RWPE2 (cell line): ENCODE measurements at regions not wholly inside any gene's neighbourhood (a gene's known extent, or its start where the extent isn't known, plus 50 kb on each side); places are given as distances from the start of the nearest gene placed in this dataset.

Experiments used
- ATAC-seq: fragments of 200-7000 bp; cut with Tn5 transposase; 3 replicates; pipeline ENCODE4 v1.9.1; 2021; ENCODE audit warnings: low read depth
- DNase-seq: peaks from one replicate; pipeline ENCODE4 v3.0.0-alpha.2; 2020; ENCODE audit warnings: low spot score
- H3K27ac ChIP-seq: fragments of 450-650 bp; 2 replicates; pipeline ENCODE4 v1.5.1; 2017; ENCODE audit warnings: mild to moderate bottlenecking; ENCODE audit not compliant: poor library complexity, severe bottlenecking
- H3K27me3 ChIP-seq: fragments of 250-450 bp; sonication (Bioruptor Pico); 2 replicates; pipeline ENCODE4 v1.5.1; 2021; ENCODE audit warnings: mild to moderate bottlenecking, moderate library complexity; ENCODE audit not compliant: insufficient read depth, poor library complexity, severe bottlenecking
- H3K36me3 ChIP-seq: fragments of 250-450 bp; sonication (Bioruptor Pico); 2 replicates; pipeline ENCODE4 v1.5.1; 2020; ENCODE audit warnings: low read depth, mild to moderate bottlenecking, moderate library complexity
- H3K4me1 ChIP-seq: fragments of 250-450 bp; sonication (Bioruptor Pico); 2 replicates; pipeline ENCODE4 v1.5.1; 2021; ENCODE audit warnings: mild to moderate bottlenecking, moderate library complexity; ENCODE audit not compliant: insufficient read depth, poor library complexity, severe bottlenecking
- H3K4me3 ChIP-seq: fragments of 250-450 bp; sonication (Bioruptor Pico); 2 replicates; pipeline ENCODE4 v1.5.1; 2021; ENCODE audit warnings: mild to moderate bottlenecking, moderate library complexity; ENCODE audit not compliant: severe bottlenecking
- H3K9me3 ChIP-seq: fragments of 250-450 bp; sonication (Bioruptor Pico); 2 replicates; pipeline ENCODE4 v1.5.1; 2021; ENCODE audit warnings: mild to moderate bottlenecking, moderate library complexity; ENCODE audit not compliant: severe bottlenecking
- TF ChIP-seq, protein P1 (sequence below): fragments of 450-650 bp; IDR thresholded peaks from one replicate; pipeline ENCODE4 v1.5.1; 2017; ENCODE audit warnings: mild to moderate bottlenecking, moderate library complexity; ENCODE audit not compliant: poor library complexity, severe bottlenecking

DNA sequence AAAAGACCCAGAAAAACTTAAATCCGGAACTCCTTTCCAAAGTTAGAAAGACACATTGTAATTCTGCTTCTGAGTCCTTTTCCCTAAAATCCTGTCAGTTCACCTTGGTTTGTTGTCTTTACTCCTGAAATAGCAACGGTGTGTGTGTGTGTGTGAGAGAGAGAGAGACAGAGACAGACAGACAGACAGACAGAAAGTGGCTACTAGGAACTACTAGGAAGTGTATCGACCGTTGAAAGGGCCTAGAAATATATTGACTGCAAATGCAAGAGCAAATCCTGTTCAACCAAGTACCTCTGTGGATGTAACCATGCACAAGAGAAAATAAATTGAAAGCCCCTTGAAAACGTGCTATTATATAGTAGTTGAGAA is 100.0 kb upstream of the MLIP start:
- H3K27ac ChIP-seq = no peak overlapping the region
- H3K27me3 ChIP-seq = no peaks in the 10 kb centered on the region
- no peaks in the 10 kb centered on the region for H3K9me3 ChIP-seq
- H3K4me3 ChIP-seq = no peak overlapping the region
- ATAC-seq = no peak
- no peaks in the 10 kb centered on the region for H3K36me3 ChIP-seq
- H3K4me1 ChIP-seq = no peaks in the 10 kb centered on the region
- TF ChIP-seq, protein P1, sequence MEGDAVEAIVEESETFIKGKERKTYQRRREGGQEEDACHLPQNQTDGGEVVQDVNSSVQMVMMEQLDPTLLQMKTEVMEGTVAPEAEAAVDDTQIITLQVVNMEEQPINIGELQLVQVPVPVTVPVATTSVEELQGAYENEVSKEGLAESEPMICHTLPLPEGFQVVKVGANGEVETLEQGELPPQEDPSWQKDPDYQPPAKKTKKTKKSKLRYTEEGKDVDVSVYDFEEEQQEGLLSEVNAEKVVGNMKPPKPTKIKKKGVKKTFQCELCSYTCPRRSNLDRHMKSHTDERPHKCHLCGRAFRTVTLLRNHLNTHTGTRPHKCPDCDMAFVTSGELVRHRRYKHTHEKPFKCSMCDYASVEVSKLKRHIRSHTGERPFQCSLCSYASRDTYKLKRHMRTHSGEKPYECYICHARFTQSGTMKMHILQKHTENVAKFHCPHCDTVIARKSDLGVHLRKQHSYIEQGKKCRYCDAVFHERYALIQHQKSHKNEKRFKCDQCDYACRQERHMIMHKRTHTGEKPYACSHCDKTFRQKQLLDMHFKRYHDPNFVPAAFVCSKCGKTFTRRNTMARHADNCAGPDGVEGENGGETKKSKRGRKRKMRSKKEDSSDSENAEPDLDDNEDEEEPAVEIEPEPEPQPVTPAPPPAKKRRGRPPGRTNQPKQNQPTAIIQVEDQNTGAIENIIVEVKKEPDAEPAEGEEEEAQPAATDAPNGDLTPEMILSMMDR = no peak
- no peak for DNase-seq

DNA sequence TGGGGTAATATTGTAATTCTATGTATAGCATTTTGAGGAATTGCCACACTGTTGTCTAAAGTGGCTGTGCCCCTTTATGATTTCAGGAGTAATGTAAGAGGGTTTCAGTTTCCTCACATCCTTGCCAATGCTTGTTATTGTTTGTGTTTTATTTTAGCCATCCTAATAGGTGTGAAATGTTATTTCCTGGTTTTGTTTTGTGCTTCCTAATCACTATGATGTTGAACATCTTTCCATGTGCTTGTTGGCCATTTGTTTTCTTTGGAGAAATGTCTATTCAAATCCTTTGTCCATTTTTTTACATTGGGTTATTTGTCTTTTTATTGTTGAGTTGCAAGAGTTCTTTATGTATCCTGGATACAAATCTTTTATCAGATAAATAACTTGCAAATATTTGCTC is 97.3 kb upstream of the MLIP start:
- H3K36me3 ChIP-seq = no peaks in the 10 kb centered on the region
- ATAC-seq (no peak), DNase-seq (no peak)
- no peaks in the 10 kb centered on the region for H3K27me3 ChIP-seq
- H3K4me3 ChIP-seq = no peak overlapping the region
- no peaks in the 10 kb centered on the region for H3K4me1 ChIP-seq
- TF ChIP-seq, protein P1 = no peak
- no peaks in the 10 kb centered on the region for H3K9me3 ChIP-seq
- H3K27ac ChIP-seq = no peak overlapping the region

DNA sequence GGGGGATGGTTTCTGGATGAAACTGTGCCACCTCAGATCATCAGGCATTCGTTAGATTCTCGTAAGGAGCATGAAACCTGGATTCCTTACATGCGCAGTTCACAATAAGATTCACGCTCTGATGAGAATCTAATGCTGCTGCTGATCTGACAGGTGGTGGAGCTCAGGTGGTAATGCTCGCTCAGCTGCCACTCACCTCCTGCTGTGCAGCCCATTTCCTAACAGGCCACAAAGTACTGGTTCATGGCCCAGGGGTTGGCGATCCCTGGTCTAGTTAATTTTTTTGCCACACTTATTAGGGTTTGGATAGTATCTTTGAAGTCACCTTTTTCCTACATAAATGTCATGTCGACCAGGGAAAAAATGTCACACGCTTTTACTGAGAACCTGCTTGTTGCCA is 96.8 kb upstream of the MLIP start:
- no peak overlapping the region for H3K4me3 ChIP-seq
- no peak overlapping the region for H3K27ac ChIP-seq
- no peaks in the 10 kb centered on the region for H3K4me1 ChIP-seq
- no peaks in the 10 kb centered on the region for H3K27me3 ChIP-seq
- no peaks in the 10 kb centered on the region for H3K9me3 ChIP-seq
- TF ChIP-seq, protein P1 = no peak
- DNase-seq (no peak), ATAC-seq (no peak)
- no peaks in the 10 kb centered on the region for H3K36me3 ChIP-seq

DNA sequence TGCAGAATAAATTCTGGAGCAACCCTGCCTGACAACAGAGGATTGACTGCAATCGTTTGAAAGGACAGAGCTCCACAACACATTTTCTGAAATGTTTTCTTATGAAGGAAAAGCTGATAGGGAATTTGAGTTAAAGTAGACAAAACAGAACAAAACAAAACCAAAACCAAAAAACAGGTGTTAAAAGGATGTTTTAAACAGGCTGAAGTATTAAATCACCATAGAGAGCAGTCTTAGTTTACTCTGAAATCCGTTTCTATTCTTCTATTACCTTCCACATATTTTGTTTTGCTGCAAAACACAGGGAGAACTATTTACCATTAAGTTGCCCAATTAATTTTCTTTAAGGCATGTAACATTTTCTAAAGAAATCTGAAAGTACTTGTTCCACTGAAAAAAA is 93.4 kb upstream of the MLIP start:
- Histone ChIP-seq H3K9me3 (no peaks in the 10 kb centered on the region), H3K27ac (no peak overlapping the region), H3K27me3 (no peaks in the 10 kb centered on the region), H3K36me3 (no peaks in the 10 kb centered on the region), H3K4me3 (no peak overlapping the region), H3K4me1 (no peaks in the 10 kb centered on the region)
- ATAC-seq (no peak), DNase-seq (no peak)
- TF ChIP-seq, protein P1 = no peak

DNA sequence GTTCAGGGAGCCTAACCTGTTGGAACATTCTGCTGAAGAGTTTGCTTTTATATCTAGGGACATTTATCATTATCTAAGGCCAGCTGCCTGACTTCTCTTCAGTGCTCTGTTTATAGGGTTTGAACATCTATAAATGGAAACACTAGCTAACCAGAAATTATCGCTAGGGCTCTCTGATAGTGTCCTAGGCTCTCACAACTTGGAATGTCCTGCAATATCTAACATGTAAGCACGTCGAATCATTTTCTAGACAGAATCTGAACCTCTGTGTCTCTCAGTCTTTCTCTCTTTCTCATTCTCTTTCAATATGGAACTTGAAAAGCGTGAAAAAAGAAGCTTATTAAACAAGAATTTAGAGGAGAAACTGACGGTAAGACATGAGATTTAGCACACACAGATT is 92.5 kb upstream of the MLIP start:
- Histone ChIP-seq H3K9me3 (no peaks in the 10 kb centered on the region), H3K36me3 (no peaks in the 10 kb centered on the region), H3K27ac (no peak overlapping the region), H3K4me3 (no peak overlapping the region), H3K27me3 (no peaks in the 10 kb centered on the region), H3K4me1 (no peaks in the 10 kb centered on the region)
- ATAC-seq (no peak), DNase-seq (no peak)
- TF ChIP-seq, protein P1 = no peak
